ENCODE measurements at regions not wholly inside any gene's neighbourhood (a gene's known extent, or its start where the extent isn't known, plus 50 kb on each side); places are given as distances from the start of the nearest gene placed in this dataset.

GRCh38 chr6:12507636-12508035 lies 208.9 kb upstream of the PHACTR1 start:
- Histone ChIP-seq H3K27me3 (ENCODE audit: low read depth) (no peaks in the 10 kb centered on the region), H3K9me3 (replicated peaks) (no peaks in the 10 kb centered on the region), H3K4me3 (no peak overlapping the region), H3K36me3 (no peaks in the 10 kb centered on the region), H3K4me1 (no peaks in the 10 kb centered on the region), H3K27ac (replicated peaks) (no peak overlapping the region)
- intact Hi-C loops (cut with micrococcal nuclease) = no loop called here
- DNase-seq = no peak
- TF ChIP-seq CTCF (IDR thresholded peaks at IDR 0.05; ENCODE audit: borderline replicate concordance) = no peak

DNA sequence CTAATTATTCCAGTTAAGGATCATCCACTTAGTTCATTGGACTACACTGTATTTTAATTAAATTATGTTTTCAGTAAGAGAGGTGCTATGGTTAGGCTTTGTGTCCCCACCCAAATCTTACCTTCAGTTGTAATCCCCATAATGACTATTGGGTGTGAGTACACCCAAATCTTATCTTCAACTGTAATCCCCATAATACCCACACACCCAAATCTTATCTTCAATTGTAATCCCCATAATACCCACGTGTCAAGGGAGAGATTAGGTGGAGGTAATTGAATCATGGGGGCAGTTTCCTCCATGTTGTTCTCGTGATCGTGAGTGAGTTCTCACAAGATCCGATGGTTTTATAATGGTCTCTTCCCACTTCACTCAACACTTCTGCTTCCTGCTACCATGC lies 208.0 kb upstream of the PHACTR1 start:
- no peak for TF ChIP-seq CTCF (IDR thresholded peaks at IDR 0.05; ENCODE audit: borderline replicate concordance)
- no peaks in the 10 kb centered on the region for H3K27me3 ChIP-seq (ENCODE audit: low read depth)
- intact Hi-C loops (cut with micrococcal nuclease) = no loop called here
- no peak for DNase-seq
- no peak overlapping the region for H3K4me3 ChIP-seq
- H3K27ac ChIP-seq (replicated peaks) = no peak overlapping the region
- H3K4me1 ChIP-seq = no peaks in the 10 kb centered on the region
- H3K9me3 ChIP-seq (replicated peaks) = no peaks in the 10 kb centered on the region
- H3K36me3 ChIP-seq = no peaks in the 10 kb centered on the region

- no peaks in the 10 kb centered on the region for H3K9me3 ChIP-seq (replicated peaks)
- H3K27me3 ChIP-seq (ENCODE audit: low read depth) = no peaks in the 10 kb centered on the region
- H3K27ac ChIP-seq (replicated peaks) = no peak overlapping the region
- intact Hi-C loops (cut with micrococcal nuclease) = no loop called here
- TF ChIP-seq CTCF (IDR thresholded peaks at IDR 0.05; ENCODE audit: borderline replicate concordance) = no peak
- no peaks in the 10 kb centered on the region for H3K4me1 ChIP-seq
- no peak overlapping the region for H3K4me3 ChIP-seq
- no peak for DNase-seq
- H3K36me3 ChIP-seq = no peaks in the 10 kb centered on the region
Measured at GRCh38 chr6:12509060-12509459, 207.5 kb upstream of the PHACTR1 start.

DNA sequence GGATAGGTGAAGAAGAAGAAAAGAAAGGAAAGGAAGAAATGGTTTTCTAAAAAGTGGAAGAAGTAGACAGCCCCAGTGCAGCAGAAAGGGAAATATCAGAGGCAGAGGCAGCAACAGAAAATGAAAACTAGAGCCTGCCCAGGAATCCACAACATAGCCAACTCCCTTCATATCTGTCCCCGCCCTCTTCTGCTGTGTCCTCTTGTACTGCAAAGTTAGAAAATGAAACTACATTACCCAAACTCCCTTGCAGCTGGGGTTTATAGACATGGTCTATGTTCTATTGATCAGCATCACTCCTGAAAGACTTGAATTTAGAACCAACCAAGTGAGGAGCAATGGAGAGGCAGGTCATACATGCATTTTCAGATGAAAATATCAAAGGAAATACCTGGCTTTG lies 200.5 kb upstream of the PHACTR1 start:
- DNase-seq = no peak
- no peak for TF ChIP-seq CTCF (IDR thresholded peaks at IDR 0.05; ENCODE audit: borderline replicate concordance)
- peak overlapping the region; percentile 29 for H3K4me3 ChIP-seq
- no peaks in the 10 kb centered on the region for H3K27me3 ChIP-seq (ENCODE audit: low read depth)
- H3K36me3 ChIP-seq = no peaks in the 10 kb centered on the region
- no peaks in the 10 kb centered on the region for H3K4me1 ChIP-seq
- no peak overlapping the region for H3K27ac ChIP-seq (replicated peaks)
- intact Hi-C loops (cut with micrococcal nuclease) = no loop called here
- H3K9me3 ChIP-seq (replicated peaks) = no peaks in the 10 kb centered on the region

DNA sequence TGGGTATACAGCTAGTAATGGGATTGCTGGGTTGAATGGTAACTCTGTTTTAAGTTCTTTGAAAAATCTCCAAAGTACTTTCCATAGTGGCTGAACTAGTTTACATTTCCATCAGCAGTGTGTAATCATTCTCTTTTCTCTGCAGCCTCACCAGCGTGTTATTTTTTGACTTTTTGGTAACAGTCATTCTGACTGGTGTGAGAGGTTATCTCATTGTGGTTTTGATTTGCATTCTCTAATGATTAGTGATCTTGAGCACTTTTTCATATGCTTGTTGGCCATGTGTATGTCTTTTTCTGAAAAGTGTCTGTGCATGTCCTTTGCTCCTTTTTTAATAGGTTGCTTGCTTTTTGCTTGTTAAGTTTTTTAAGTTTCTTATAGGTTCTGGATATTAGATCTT lies 194.2 kb upstream of the PHACTR1 start:
- intact Hi-C loops (cut with micrococcal nuclease) = no loop called here
- TF ChIP-seq CTCF (IDR thresholded peaks at IDR 0.05; ENCODE audit: borderline replicate concordance) = no peak
- peaks cover 24% of the 10 kb centered on the region for H3K9me3 ChIP-seq (replicated peaks)
- DNase-seq = no peak
- no peaks in the 10 kb centered on the region for H3K27me3 ChIP-seq (ENCODE audit: low read depth)
- H3K27ac ChIP-seq (replicated peaks) = no peak overlapping the region
- H3K4me1 ChIP-seq = no peaks in the 10 kb centered on the region
- no peaks in the 10 kb centered on the region for H3K36me3 ChIP-seq
- no peak overlapping the region for H3K4me3 ChIP-seq

DNA sequence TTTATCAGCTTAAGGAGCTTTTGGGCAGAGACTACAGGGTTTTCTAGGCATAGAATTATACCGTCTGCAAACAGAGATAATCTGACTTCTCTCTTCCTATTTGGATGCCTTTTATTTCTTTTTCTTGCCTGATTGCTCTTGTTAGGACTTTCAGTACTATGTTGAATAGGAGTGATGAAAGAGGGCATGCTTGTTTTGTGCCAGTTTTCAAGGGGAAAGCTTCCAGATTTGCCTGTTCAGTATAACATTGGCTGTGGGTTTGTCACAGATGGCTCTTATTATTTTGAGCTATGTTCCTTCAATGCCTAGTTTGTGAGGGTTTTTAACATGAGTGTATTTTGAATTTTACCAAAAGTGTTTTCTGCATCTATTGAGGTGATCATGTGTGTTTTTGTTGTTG lies 192.8 kb upstream of the PHACTR1 start:
- DNase-seq = no peak
- TF ChIP-seq CTCF (IDR thresholded peaks at IDR 0.05; ENCODE audit: borderline replicate concordance) = no peak
- intact Hi-C loops (cut with micrococcal nuclease) = no loop called here
- Histone ChIP-seq H3K27ac (replicated peaks) (no peak overlapping the region), H3K9me3 (replicated peaks) (peaks cover 24% of the 10 kb centered on the region), H3K36me3 (no peaks in the 10 kb centered on the region), H3K4me3 (no peak overlapping the region), H3K4me1 (peaks cover 10% of the 10 kb centered on the region), H3K27me3 (ENCODE audit: low read depth) (no peaks in the 10 kb centered on the region)

Measured in left ventricle myocardium inferior (tissue), 1 donor.